GM10266 (cell line): ENCODE measurements at regions not wholly inside any gene's neighbourhood (a gene's known extent, or its start where the extent isn't known, plus 50 kb on each side); places are given as distances from the start of the nearest gene placed in this dataset.
"Not testable (repeated sequence)": the region's sequence is repeated elsewhere in the genome, so short reads cannot be mapped to it uniquely, and the experiment has no call there.

Experiments
- DNase-seq: peaks from one replicate; pipeline ENCODE4 v3.0.0; 2012; ENCODE audit errors: extremely low spot score
- CTCF ChIP-seq: IDR thresholded peaks from 2 replicates; pipeline ENCODE4 v1.5.1; 2012; ENCODE audit warnings: mild to moderate bottlenecking, low read depth; ENCODE audit not compliant: control insufficient read depth, insufficient read depth; ENCODE audit errors: missing control alignments

- DNase-seq = no peak
- TF ChIP-seq CTCF = no peak
Measured at GRCh38 chr3:115292677-115293165, 145.6 kb upstream of the ZBTB20 start.

- TF ChIP-seq CTCF = no peak
- DNase-seq = no peak
Measured at GRCh38 chr3:115293321-115293720, 146.2 kb upstream of the ZBTB20 start.

GRCh38 chr3:115301364-115301860 lies 154.3 kb upstream of the ZBTB20 start:
- TF ChIP-seq CTCF = no peak
- DNase-seq = no peak

GRCh38 chr3:115317953-115318352 lies 170.9 kb upstream of the ZBTB20 start:
- not testable (repeated sequence) for DNase-seq

GRCh38 chr3:115321400-115321805 lies 174.3 kb upstream of the ZBTB20 start:
- TF ChIP-seq CTCF = no peak
- no peak for DNase-seq

- TF ChIP-seq CTCF = no peak
- DNase-seq = no peak
Measured at GRCh38 chr3:115322901-115323300, 175.8 kb upstream of the ZBTB20 start.

GRCh38 chr3:115323380-115323779 lies 176.3 kb upstream of the ZBTB20 start:
- TF ChIP-seq CTCF = no peak
- no peak for DNase-seq

GRCh38 chr3:115324056-115324455 lies 177.0 kb upstream of the ZBTB20 start:
- no peak for DNase-seq
- no peak for TF ChIP-seq CTCF
